Cardiac fibroblast (primary cell): ENCODE measurements at regions not wholly inside any gene's neighbourhood (a gene's known extent, or its start where the extent isn't known, plus 50 kb on each side); places are given as distances from the start of the nearest gene placed in this dataset.
A peak's percentile ranks its signal among the peaks of the same experiment; 100 is the strongest.

Experiments used
- DNase-seq, 2 donors: peaks; one replicate each; pipeline versions ENCODE4 v3.0.0 to v3.0.0-alpha.2; 2010; ENCODE audit warnings: low read depth in 2 of 2
- H3K4me3 ChIP-seq, 2 donors: replicated peaks in 1 of 2; 1 replicate in 1 of 2; 2 replicates in 1 of 2; pipeline ENCODE4 v1.5.1; 2011; ENCODE audit warnings: low read depth in 2 of 2, low read length in 2 of 2, mild to moderate bottlenecking in 2 of 2, moderate library complexity in 1 of 2
- TF ChIP-seq, protein P1 (sequence below): IDR thresholded peaks from one replicate; pipeline ENCODE4 v1.5.1; 2011; ENCODE audit warnings: low read depth, mild to moderate bottlenecking, low read length, inconsistent platforms

DNA sequence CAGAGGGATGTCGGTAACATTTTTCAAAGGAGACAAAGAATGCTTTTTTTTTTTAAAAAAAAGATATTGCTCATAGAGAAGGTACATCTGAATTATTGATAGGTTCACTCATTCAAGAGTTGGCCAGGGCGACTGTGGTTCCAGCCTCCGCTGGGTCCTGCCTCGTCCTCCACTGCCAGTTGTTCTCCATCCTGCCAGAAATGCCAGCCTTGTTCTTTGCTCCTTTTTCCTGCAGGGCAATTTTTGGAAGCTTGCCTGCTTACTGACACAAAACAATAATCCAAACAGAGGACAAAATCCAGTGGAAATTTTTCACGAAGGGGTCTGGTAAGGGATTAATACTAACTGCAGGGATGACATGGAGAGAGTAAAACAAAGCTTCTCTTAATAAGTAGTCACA lies 1113.0 kb downstream of the CBLN2 start:
- TF ChIP-seq, protein P1, sequence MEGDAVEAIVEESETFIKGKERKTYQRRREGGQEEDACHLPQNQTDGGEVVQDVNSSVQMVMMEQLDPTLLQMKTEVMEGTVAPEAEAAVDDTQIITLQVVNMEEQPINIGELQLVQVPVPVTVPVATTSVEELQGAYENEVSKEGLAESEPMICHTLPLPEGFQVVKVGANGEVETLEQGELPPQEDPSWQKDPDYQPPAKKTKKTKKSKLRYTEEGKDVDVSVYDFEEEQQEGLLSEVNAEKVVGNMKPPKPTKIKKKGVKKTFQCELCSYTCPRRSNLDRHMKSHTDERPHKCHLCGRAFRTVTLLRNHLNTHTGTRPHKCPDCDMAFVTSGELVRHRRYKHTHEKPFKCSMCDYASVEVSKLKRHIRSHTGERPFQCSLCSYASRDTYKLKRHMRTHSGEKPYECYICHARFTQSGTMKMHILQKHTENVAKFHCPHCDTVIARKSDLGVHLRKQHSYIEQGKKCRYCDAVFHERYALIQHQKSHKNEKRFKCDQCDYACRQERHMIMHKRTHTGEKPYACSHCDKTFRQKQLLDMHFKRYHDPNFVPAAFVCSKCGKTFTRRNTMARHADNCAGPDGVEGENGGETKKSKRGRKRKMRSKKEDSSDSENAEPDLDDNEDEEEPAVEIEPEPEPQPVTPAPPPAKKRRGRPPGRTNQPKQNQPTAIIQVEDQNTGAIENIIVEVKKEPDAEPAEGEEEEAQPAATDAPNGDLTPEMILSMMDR: no peak
- H3K4me3 ChIP-seq: no peak overlapping the region
- DNase-seq: no peak

DNA sequence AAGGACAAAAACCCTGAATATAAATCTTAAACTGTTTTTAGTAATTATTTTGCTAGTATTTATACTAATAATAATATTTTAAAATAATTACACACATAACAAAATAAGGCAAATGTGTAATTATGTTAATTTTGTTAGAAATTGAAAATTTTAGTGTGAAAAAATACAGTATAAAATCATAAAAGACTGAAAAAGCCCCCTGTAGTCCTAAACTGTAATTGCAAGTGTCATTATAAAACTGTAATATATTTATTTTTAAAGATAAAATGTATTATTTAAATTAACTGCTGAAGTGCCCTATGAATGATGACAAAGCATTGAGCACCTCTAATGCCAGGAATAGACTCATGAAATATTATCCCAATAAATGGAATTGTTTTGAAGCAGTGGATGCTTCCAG lies 1117.7 kb downstream of the CBLN2 start:
- DNase-seq: no peak
- TF ChIP-seq, protein P1: no peak
- H3K4me3 ChIP-seq: no peak overlapping the region

DNA sequence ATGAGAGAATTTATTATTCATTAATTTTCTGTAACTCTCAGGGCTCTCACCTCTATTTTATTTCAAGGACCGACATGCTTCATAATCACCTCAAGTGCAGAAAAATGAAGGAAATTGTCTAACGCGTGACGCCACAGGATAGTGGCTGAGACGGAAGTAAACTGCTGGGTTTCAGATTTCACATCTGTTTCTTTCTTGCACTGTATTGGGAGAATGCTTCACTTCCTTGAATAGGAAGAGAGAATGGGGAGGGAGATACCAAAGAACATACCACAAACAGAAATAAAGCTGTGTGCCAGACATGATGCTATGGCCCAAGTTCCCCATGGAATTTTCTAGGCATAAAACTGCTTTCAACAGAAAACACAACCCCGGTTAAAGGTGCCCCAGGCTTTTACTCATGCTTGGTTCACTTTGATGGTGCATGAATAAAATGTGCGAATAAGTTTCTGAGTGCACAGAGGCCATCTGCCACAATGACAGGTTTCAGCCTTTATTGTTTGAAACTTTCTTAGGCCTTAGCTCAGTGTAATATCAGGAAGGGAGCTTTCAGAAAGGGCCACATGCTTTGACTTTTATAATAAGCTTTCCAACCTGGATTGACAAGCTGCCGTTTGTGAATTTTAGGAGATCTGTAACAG lies 1116.4 kb downstream of the SOCS6 start:
- no peak overlapping the region for H3K4me3 ChIP-seq
- no peak for DNase-seq
- TF ChIP-seq, protein P1: no peak

DNA sequence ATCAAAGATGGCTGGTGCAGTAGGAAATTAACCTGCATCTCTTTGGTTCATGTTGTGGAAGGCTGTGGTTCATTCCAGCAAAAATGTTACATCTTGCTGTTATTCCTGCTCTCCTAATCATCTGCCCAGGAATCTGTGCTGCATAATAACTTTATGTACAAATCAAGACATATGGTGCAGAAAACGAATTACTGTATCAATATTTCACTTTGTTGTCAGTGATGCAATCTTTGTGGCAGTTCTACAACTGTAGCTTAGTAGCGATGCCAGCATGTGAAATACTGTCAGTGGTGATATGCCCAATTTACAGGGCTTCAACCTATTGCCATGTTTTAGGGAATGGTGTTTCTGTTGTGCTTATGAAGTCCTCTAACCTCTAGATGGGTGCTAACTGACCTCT lies 1114.7 kb downstream of the SOCS6 start:
- no peak overlapping the region for H3K4me3 ChIP-seq
- no peak for DNase-seq
- TF ChIP-seq, protein P1: no peak

DNA sequence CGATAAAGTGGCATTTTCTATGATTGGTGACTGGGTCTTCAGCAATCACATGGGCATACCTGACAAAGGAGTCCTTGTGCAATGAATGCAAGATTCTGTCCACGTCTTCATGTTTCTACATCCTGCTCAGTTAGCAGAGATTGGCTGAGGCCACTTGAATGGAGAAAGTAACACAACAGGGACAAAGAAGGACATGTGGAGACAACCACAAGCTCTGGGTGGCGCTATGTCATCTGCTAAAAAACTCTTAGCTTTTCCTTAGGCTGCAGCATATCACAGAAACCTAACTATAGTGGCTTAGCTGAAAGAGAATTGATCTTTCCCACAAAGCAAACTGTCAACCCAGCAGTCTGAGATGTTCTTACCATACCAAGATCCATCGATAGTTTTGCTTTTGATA lies 1109.7 kb downstream of the SOCS6 start:
- no peak overlapping the region for H3K4me3 ChIP-seq
- TF ChIP-seq, protein P1: peak; percentile 28
- peak; percentile 3 to 36 for DNase-seq

DNA sequence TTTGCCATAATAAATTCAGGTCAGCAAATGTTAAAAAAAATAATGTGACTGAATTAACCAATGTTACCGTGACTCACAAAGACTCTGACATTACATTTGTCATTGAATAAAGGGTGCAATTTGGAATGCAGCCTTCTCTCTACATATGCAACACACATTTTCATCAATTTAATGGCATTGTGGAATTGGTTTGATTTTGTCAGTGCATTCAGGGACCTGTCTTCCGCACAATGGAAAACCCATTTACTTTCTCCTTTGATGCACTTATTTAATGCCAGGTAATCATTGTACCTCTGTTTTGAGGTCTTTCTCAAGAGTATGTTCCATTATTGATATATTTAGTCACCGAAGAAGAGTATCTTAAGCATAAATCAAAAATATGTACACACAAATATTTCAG lies 1099.3 kb downstream of the SOCS6 start:
- no peak overlapping the region for H3K4me3 ChIP-seq
- TF ChIP-seq, protein P1: no peak
- no peak for DNase-seq
